WTC11 (cell line): ENCODE measurements at regions not wholly inside any gene's neighbourhood (a gene's known extent, or its start where the extent isn't known, plus 50 kb on each side); places are given as distances from the start of the nearest gene placed in this dataset.

Experiments
- EMX1 ChIP-seq: fragments of 250-450 bp; sonication (Bioruptor Pico); IDR thresholded peaks from 2 replicates; pipeline ENCODE4 v1.8.0; 2021; ENCODE audit warnings: mild to moderate bottlenecking
- ETV6 ChIP-seq: sonication (generic); formaldehyde crosslinking; IDR thresholded peaks from 2 replicates; pipeline ENCODE4 v1.8.1; 2022; ENCODE audit warnings: mild to moderate bottlenecking, missing genetic modification reagents
- FOXK1 ChIP-seq: sonication (generic); formaldehyde crosslinking; IDR thresholded peaks from 2 replicates; pipeline ENCODE4 v1.8.0; 2022; ENCODE audit warnings: mild to moderate bottlenecking, moderate library complexity, missing genetic modification reagents
- FOXP1 ChIP-seq: sonication (generic); formaldehyde crosslinking; IDR thresholded peaks from 2 replicates; pipeline ENCODE4 v1.8.0; 2022; ENCODE audit warnings: missing genetic modification reagents, mild to moderate bottlenecking, moderate library complexity, borderline replicate concordance
- JUN ChIP-seq: sonication (generic); formaldehyde crosslinking; IDR thresholded peaks from 2 replicates; pipeline ENCODE4 v1.8.0; 2023; ENCODE audit warnings: mild to moderate bottlenecking, missing genetic modification reagents
- MLX ChIP-seq: sonication (generic); formaldehyde crosslinking; IDR thresholded peaks from 2 replicates; pipeline ENCODE4 v1.8.1; 2023; ENCODE audit warnings: mild to moderate bottlenecking, missing genetic modification reagents, moderate library complexity
- NFE2L1 ChIP-seq: sonication (generic); formaldehyde crosslinking; IDR thresholded peaks from 2 replicates; pipeline ENCODE4 v1.8.1; 2023; ENCODE audit warnings: missing genetic modification reagents
- NR1H2 ChIP-seq: sonication (generic); formaldehyde crosslinking; IDR thresholded peaks from 2 replicates; pipeline ENCODE4 v1.9.0; 2021; ENCODE audit warnings: mild to moderate bottlenecking, moderate library complexity, missing genetic modification reagents
- PREB ChIP-seq: sonication (generic); formaldehyde crosslinking; IDR thresholded peaks from 2 replicates; pipeline ENCODE4 v1.8.1; 2022; ENCODE audit warnings: mild to moderate bottlenecking, missing genetic modification reagents, moderate library complexity, borderline replicate concordance
- SP1 ChIP-seq: sonication (generic); formaldehyde crosslinking; conservative IDR thresholded peaks from 2 replicates; pipeline ENCODE4 v1.8.1; 2022; ENCODE audit warnings: missing genetic modification reagents
- TCF7 ChIP-seq: sonication (generic); formaldehyde crosslinking; IDR thresholded peaks from 2 replicates; pipeline ENCODE4 v1.8.0; 2022; ENCODE audit warnings: mild to moderate bottlenecking, low read depth, missing genetic modification reagents, moderate library complexity
- TEAD4 ChIP-seq: sonication (generic); formaldehyde crosslinking; IDR thresholded peaks from 2 replicates; pipeline ENCODE4 v1.8.0; 2022; ENCODE audit warnings: mild to moderate bottlenecking, missing genetic modification reagents
- USF1 ChIP-seq: sonication (generic); formaldehyde crosslinking; IDR thresholded peaks from 2 replicates; pipeline ENCODE4 v1.8.0; 2022; ENCODE audit warnings: mild to moderate bottlenecking, missing genetic modification reagents
- ZBTB21 ChIP-seq: sonication (generic); formaldehyde crosslinking; IDR thresholded peaks from 2 replicates; pipeline ENCODE4 v1.8.1; 2023; ENCODE audit warnings: mild to moderate bottlenecking, missing genetic modification reagents, borderline replicate concordance
- ZNF138 ChIP-seq: sonication (generic); formaldehyde crosslinking; conservative IDR thresholded peaks from 2 replicates; pipeline ENCODE4 v1.8.1; 2022; ENCODE audit warnings: mild to moderate bottlenecking, moderate library complexity, missing genetic modification reagents
- ZNF219 ChIP-seq: sonication (generic); formaldehyde crosslinking; IDR thresholded peaks from 2 replicates; pipeline ENCODE4 v1.8.0; 2023; ENCODE audit warnings: missing genetic modification reagents, mild to moderate bottlenecking, borderline replicate concordance
- ZNF232 ChIP-seq: sonication (generic); formaldehyde crosslinking; IDR thresholded peaks from 2 replicates; pipeline ENCODE4 v1.8.0; 2022; ENCODE audit warnings: mild to moderate bottlenecking, missing genetic modification reagents
- ZNF532 ChIP-seq: fragments of 250-450 bp; sonication (Bioruptor Pico); IDR thresholded peaks from 2 replicates; pipeline ENCODE4 v1.9.0; 2021; ENCODE audit warnings: mild to moderate bottlenecking, borderline replicate concordance
- TF ChIP-seq, protein P1 (sequence below): sonication (generic); formaldehyde crosslinking; IDR thresholded peaks from 2 replicates; pipeline ENCODE4 v1.8.1; 2023; ENCODE audit warnings: mild to moderate bottlenecking, missing genetic modification reagents, moderate library complexity

DNA sequence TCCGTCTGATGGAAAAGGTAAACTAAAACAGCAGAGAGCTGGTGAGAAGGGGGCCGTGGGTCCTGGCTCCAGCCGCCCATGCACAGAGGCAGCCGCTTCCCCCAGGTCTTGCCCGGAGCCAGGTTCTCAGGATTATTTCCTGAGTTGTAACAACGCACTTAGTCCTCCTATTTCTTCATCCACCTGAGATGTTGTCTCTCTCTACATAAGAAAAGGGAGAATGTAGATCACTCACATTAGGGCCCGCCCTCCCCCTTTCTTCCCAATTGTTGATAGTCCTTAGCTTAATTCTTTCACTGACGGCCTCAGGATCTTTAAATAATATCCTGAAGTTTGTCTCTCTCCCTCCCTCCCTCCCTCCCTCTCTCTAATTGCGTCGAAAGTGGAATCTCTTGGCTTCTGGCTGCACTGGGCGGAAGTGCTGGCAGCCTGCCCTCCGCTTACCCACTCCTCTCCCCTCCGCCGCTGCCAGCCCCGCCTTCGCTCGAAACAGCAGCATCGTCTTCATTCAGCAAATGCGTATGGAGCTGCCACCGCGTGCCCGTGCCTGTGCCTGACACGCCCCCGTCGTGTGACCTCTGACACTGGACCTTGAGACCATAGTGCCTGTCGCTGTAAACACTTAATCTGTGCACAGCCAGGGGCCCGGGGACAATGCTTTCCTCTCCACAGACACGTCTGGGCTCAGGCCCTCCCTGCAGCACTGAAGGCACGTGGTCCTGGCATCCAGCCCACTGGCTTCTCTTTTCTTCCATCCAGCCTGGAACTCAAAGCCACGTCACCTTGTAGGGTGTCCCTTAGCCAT, 174.5 kb upstream of the PPP2R2D start (continued):
- TF ChIP-seq ZNF532 (0 out of 2 replicates have a peak, but pooled peaks have one; percentile 42), ZNF232 (CRISPR knock-in tag) (0 out of 2 replicates have a peak, but pooled peaks have one; percentile 44), ZNF138 (CRISPR knock-in tag) (0 out of 2 replicates have a peak, but pooled peaks have one; percentile 22), FOXP1 (CRISPR knock-in tag) (peak; percentile 65; the same call in 1 of the 2 replicates), NFE2L1 (CRISPR knock-in tag) (0 out of 2 replicates have a peak, but pooled peaks have one; percentile 53), ZNF219 (CRISPR knock-in tag) (0 out of 2 replicates have a peak, but pooled peaks have one; percentile 18), EMX1 (CRISPR knock-in tag) (no peak), SP1 (no peak), MLX (CRISPR knock-in tag) (no peak), USF1 (CRISPR knock-in tag) (peak; percentile 52; the same call in 1 of the 2 replicates), ZBTB21 (CRISPR knock-in tag) (no peak; the same call in 1 of the 2 replicates), TCF7 (no peak), JUN (CRISPR knock-in tag) (0 out of 2 replicates have a peak, but pooled peaks have one; percentile 19), PREB (CRISPR knock-in tag) (no peak), TEAD4 (no peak), FOXK1 (peak; percentile 47; the same call in 1 of the 2 replicates), NR1H2 (CRISPR knock-in tag) (no peak), ETV6 (no peak)
- TF ChIP-seq, protein P1, sequence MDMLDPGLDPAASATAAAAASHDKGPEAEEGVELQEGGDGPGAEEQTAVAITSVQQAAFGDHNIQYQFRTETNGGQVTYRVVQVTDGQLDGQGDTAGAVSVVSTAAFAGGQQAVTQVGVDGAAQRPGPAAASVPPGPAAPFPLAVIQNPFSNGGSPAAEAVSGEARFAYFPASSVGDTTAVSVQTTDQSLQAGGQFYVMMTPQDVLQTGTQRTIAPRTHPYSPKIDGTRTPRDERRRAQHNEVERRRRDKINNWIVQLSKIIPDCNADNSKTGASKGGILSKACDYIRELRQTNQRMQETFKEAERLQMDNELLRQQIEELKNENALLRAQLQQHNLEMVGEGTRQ (CRISPR knock-in tag) = peak; percentile 46; the same call in 1 of the 2 replicates
